ENCODE measurements at regions not wholly inside any gene's neighbourhood (a gene's known extent, or its start where the extent isn't known, plus 50 kb on each side); places are given as distances from the start of the nearest gene placed in this dataset.

- intact Hi-C loops (cut with micrococcal nuclease; ENCODE audit: unreplicated experiment), result no loop called here
- BruUV-seq (replicated peaks), result no TSS peak
- H3K4me1 Mint-ChIP-seq (ENCODE audit: low read depth, unreplicated experiment), result peaks cover 11% of the 10 kb centered on the region
Observed at GRCh38 chr9:4435197-4435596, 55.1 kb upstream of the SLC1A1 start.

GRCh38 chr9:4433379-4433778, 56.9 kb upstream of the SLC1A1 start:
- Mint-ChIP-seq H3K36me3 (ENCODE audit: insufficient read depth, unreplicated experiment) (no peaks in the 10 kb centered on the region), H3K9me3 (ENCODE audit: low read depth, unreplicated experiment) (no peaks in the 10 kb centered on the region), H3K27ac (ENCODE audit: unreplicated experiment) (no peak overlapping the region), H3K27me3 (ENCODE audit: unreplicated experiment) (no peaks in the 10 kb centered on the region), H3K4me3 (ENCODE audit: low read depth, unreplicated experiment) (no peak overlapping the region), H3K4me1 (ENCODE audit: low read depth, unreplicated experiment) (peaks cover 19% of the 10 kb centered on the region)
- TF ChIP-seq CTCF (IDR thresholded peaks at IDR 0.05; ENCODE audit: unreplicated experiment), result no peak
- BruUV-seq (replicated peaks), result no TSS peak
- CTCF ChIA-PET, result no interaction called here
- intact Hi-C loops (cut with micrococcal nuclease; ENCODE audit: unreplicated experiment), result no loop called here
- DNase-seq, result no peak

More at GRCh38 chr9:4435197-4435596, 55.1 kb upstream of the SLC1A1 start:
- no peaks in the 10 kb centered on the region for H3K36me3 Mint-ChIP-seq (ENCODE audit: insufficient read depth, unreplicated experiment)
- H3K27me3 Mint-ChIP-seq (ENCODE audit: unreplicated experiment), result no peaks in the 10 kb centered on the region
- CTCF ChIA-PET, result no interaction called here
- DNase-seq, result no peak
- H3K4me3 Mint-ChIP-seq (ENCODE audit: low read depth, unreplicated experiment), result no peak overlapping the region
- peaks cover 4% of the 10 kb centered on the region for H3K9me3 Mint-ChIP-seq (ENCODE audit: low read depth, unreplicated experiment)
- no peak overlapping the region for H3K27ac Mint-ChIP-seq (ENCODE audit: unreplicated experiment)
- no peak for TF ChIP-seq CTCF (IDR thresholded peaks at IDR 0.05; ENCODE audit: unreplicated experiment)

DNA sequence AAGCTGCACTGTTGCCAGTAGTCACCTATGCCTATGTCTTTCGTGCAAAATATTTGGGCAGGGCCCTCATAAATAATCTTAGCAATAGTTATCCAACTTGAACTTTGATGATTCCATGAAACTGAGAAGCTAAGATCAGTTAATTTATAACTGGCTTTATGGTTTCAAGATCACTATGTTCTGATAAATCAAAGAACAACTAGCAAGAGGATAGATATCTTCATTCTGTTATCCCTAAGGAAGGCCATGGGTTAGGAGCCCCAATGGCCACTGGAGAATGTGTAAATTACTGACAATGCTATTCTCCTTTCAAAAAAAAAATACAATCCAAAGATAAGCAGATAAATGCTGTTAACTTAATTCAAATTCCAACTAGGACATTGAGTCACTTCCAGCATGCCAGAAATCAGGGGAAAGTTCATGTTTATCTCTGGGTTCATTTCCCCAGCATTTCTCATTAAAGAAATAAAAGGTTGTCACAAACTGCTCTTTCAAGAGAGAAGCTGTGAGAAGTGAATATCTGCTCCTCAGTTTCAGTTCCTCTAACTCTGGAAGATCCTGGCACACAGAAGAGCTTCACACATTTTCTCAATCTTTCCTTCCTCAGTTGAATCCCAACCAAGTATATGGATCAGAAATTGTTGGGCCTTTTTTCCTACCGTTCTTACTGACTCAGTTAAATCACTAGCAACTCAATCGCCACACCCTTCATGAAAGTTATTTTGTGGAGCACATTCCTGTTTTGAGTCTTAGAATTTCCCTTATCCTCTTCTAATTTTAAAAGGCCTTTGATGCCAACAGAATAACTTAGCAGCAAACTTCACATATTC, 59.6 kb upstream of the SLC1A1 start:
- intact Hi-C loops (cut with micrococcal nuclease; ENCODE audit: unreplicated experiment), result no loop called here
- BruUV-seq (replicated peaks), result no TSS peak
- H3K36me3 Mint-ChIP-seq (ENCODE audit: insufficient read depth, unreplicated experiment), result no peaks in the 10 kb centered on the region
- no peaks in the 10 kb centered on the region for H3K27me3 Mint-ChIP-seq (ENCODE audit: unreplicated experiment)
- H3K4me3 Mint-ChIP-seq (ENCODE audit: low read depth, unreplicated experiment), result no peak overlapping the region
- CTCF ChIA-PET, result interaction anchor here (0.6 kb wide), 1 partner anchor 303 kb away, joined by 4 read pairs; no protein-coding TSS in a partner anchor
- DNase-seq, result no peak
- H3K27ac Mint-ChIP-seq (ENCODE audit: unreplicated experiment), result no peak overlapping the region
- peaks cover 19% of the 10 kb centered on the region for H3K4me1 Mint-ChIP-seq (ENCODE audit: low read depth, unreplicated experiment)
- TF ChIP-seq CTCF (IDR thresholded peaks at IDR 0.05; ENCODE audit: unreplicated experiment), result no peak
- H3K9me3 Mint-ChIP-seq (ENCODE audit: low read depth, unreplicated experiment), result no peaks in the 10 kb centered on the region

DNA sequence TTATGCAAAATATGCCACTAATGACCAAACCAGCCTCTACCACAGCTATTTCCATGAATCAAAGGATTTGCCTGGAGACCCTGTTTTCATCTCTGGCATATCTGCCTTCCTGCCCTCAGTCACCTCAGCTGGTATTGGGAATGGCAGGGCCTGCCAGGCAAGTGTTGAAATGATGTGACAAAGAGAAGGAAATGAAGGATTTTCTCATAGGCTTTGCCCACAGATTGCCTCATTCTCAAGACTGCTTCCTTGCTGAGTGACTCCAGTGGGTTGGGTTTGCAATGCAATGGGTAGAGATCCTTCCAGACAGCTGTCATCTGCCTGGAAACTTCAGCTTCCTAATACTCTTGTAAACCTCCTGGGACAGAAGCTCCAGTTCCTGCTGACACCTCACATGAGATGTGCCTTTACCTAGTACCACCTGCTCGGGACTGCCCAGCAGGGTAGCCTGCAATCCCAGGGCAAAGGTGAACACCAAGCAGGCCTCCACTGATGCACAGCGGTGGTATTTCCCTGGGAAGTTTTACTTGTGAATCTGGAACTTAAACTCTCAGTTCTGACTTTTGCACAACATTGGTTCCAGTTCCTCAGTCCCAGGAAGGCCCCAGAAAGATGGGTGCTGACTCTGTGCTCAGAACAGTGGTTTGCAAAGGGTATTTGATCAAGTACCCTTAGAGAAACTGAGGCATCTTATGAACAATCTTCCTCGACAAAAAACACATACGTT, 64.8 kb upstream of the SLC1A1 start:
- H3K4me1 Mint-ChIP-seq (ENCODE audit: low read depth, unreplicated experiment), result peaks cover 26% of the 10 kb centered on the region
- no peaks in the 10 kb centered on the region for H3K9me3 Mint-ChIP-seq (ENCODE audit: low read depth, unreplicated experiment)
- no peak overlapping the region for H3K4me3 Mint-ChIP-seq (ENCODE audit: low read depth, unreplicated experiment)
- no peak overlapping the region for H3K27ac Mint-ChIP-seq (ENCODE audit: unreplicated experiment)
- intact Hi-C loops (cut with micrococcal nuclease; ENCODE audit: unreplicated experiment), result no loop called here
- H3K27me3 Mint-ChIP-seq (ENCODE audit: unreplicated experiment), result no peaks in the 10 kb centered on the region
- no TSS peak for BruUV-seq (replicated peaks)
- TF ChIP-seq CTCF (IDR thresholded peaks at IDR 0.05; ENCODE audit: unreplicated experiment), result no peak
- H3K36me3 Mint-ChIP-seq (ENCODE audit: insufficient read depth, unreplicated experiment), result no peaks in the 10 kb centered on the region
- peak; percentile 3 for DNase-seq
- CTCF ChIA-PET, result no interaction called here
